ENCODE measurements at regions not wholly inside any gene's neighbourhood (a gene's known extent, or its start where the extent isn't known, plus 50 kb on each side); places are given as distances from the start of the nearest gene placed in this dataset.

GRCh38 chr3:154023148-154023547, 98.0 kb upstream of the ARHGEF26 start:
- intact Hi-C loops (cut with DNase I; ENCODE audit: low total_unique reads) = no loop called here
- Histone ChIP-seq H3K4me3 (no peak overlapping the region), H3K36me3 (no peaks in the 10 kb centered on the region), H3K27ac (no peak overlapping the region), H3K9me3 (no peaks in the 10 kb centered on the region), H3K27me3 (replicated peaks in 1 of 7) (no peaks in the 10 kb centered on the region), H3K4me1 (no peaks in the 10 kb centered on the region)
- TF ChIP-seq POLR2AphosphoS5 (IDR thresholded peaks at IDR 0.05) (no peak), POLR2A (IDR thresholded peaks at IDR 0.05) (no peak)
- TF ChIP-seq, protein P1, sequence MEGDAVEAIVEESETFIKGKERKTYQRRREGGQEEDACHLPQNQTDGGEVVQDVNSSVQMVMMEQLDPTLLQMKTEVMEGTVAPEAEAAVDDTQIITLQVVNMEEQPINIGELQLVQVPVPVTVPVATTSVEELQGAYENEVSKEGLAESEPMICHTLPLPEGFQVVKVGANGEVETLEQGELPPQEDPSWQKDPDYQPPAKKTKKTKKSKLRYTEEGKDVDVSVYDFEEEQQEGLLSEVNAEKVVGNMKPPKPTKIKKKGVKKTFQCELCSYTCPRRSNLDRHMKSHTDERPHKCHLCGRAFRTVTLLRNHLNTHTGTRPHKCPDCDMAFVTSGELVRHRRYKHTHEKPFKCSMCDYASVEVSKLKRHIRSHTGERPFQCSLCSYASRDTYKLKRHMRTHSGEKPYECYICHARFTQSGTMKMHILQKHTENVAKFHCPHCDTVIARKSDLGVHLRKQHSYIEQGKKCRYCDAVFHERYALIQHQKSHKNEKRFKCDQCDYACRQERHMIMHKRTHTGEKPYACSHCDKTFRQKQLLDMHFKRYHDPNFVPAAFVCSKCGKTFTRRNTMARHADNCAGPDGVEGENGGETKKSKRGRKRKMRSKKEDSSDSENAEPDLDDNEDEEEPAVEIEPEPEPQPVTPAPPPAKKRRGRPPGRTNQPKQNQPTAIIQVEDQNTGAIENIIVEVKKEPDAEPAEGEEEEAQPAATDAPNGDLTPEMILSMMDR (IDR thresholded peaks at IDR 0.05 in 8 of 11, conservative IDR thresholded peaks at IDR 0.05 in 3 of 11) = no peak
- DNase-seq = no peak

DNA sequence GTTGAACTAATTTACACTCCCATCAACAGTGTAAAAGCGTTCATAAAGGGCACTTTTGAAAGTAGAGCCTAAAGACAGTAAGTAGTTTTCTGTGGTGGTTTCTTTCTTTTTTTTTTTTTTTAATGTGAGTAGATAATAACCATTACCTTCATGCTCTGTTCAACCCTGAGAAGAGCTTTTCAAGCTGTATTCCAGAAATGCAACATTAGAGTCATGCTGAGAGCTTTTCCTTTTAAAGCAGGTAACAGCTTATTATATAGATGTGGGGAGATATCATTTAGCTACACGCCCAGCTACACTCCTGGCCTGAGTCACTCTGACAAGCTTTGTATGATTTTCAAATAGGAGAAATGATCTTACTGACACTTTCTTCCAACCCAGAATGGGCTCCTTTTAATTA, 96.2 kb upstream of the ARHGEF26 start:
- no peaks in the 10 kb centered on the region for H3K9me3 ChIP-seq
- TF ChIP-seq, protein P1 (IDR thresholded peaks at IDR 0.05 in 8 of 11, conservative IDR thresholded peaks at IDR 0.05 in 3 of 11) = no peak
- TF ChIP-seq POLR2A (IDR thresholded peaks at IDR 0.05) (no peak), POLR2AphosphoS5 (IDR thresholded peaks at IDR 0.05) (no peak)
- H3K27me3 ChIP-seq (replicated peaks in 1 of 7) = no peaks in the 10 kb centered on the region
- H3K4me3 ChIP-seq = no peak overlapping the region
- 80 to 93% (median 83%) methylated on average over 2 of the region's 2 CpGs for WGBS, 5 donors
- H3K36me3 ChIP-seq = no peaks in the 10 kb centered on the region
- intact Hi-C loops (cut with DNase I; ENCODE audit: low total_unique reads) = no loop called here
- no peak for DNase-seq
- H3K4me1 ChIP-seq = no peaks in the 10 kb centered on the region
- no peak overlapping the region for H3K27ac ChIP-seq

DNA sequence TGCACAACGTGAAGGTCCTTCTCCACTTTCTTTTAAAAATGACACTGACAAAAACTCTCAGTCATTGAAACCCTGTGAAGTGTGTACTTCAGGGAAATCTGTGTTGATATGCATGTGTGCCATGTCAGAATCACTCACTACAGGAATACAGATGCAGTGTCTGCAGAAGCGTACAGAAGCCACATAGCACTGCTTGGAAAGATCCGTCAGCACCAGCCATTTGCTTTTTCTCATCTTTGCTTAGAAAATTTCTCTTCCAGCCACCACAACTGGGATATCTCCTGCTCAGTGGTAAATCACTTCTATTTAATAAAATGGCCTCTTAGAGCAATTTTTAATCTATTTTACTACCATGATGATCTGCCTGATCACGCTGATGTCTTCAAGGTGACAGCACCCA, 91.3 kb upstream of the ARHGEF26 start:
- Histone ChIP-seq H3K27me3 (replicated peaks in 1 of 7) (no peaks in the 10 kb centered on the region), H3K4me1 (no peaks in the 10 kb centered on the region), H3K4me3 (no peak overlapping the region), H3K36me3 (no peaks in the 10 kb centered on the region), H3K9me3 (no peaks in the 10 kb centered on the region), H3K27ac (no peak overlapping the region)
- 64 to 85% (median 75%) methylated on average over 4 of the region's 4 CpGs for WGBS, 5 donors
- intact Hi-C loops (cut with DNase I; ENCODE audit: low total_unique reads) = no loop called here
- no peak for DNase-seq
- TF ChIP-seq POLR2A (IDR thresholded peaks at IDR 0.05) (no peak), POLR2AphosphoS5 (IDR thresholded peaks at IDR 0.05) (no peak)
- TF ChIP-seq, protein P1 (IDR thresholded peaks at IDR 0.05 in 8 of 11, conservative IDR thresholded peaks at IDR 0.05 in 3 of 11) = no peak

- Histone ChIP-seq H3K27ac (no peak overlapping the region), H3K4me3 (no peak overlapping the region), H3K4me1 (no peaks in the 10 kb centered on the region), H3K9me3 (no peaks in the 10 kb centered on the region), H3K36me3 (no peaks in the 10 kb centered on the region), H3K27me3 (replicated peaks in 1 of 7) (no peaks in the 10 kb centered on the region)
- no peak for TF ChIP-seq POLR2A (IDR thresholded peaks at IDR 0.05)
- no peak for TF ChIP-seq POLR2AphosphoS5 (IDR thresholded peaks at IDR 0.05)
- TF ChIP-seq, protein P1 (IDR thresholded peaks at IDR 0.05 in 8 of 11, conservative IDR thresholded peaks at IDR 0.05 in 3 of 11) = no peak
- intact Hi-C loops (cut with DNase I; ENCODE audit: low total_unique reads) = no loop called here
- DNase-seq = no peak
- 72 to 90% (median 78%) methylated on average over 2 of the region's 2 CpGs for WGBS, 5 donors
Measured at GRCh38 chr3:154034797-154035330, 86.3 kb upstream of the ARHGEF26 start.

All from spleen (tissue), 11 donors.